ENCODE measurements at regions not wholly inside any gene's neighbourhood (a gene's known extent, or its start where the extent isn't known, plus 50 kb on each side); places are given as distances from the start of the nearest gene placed in this dataset.

DNA sequence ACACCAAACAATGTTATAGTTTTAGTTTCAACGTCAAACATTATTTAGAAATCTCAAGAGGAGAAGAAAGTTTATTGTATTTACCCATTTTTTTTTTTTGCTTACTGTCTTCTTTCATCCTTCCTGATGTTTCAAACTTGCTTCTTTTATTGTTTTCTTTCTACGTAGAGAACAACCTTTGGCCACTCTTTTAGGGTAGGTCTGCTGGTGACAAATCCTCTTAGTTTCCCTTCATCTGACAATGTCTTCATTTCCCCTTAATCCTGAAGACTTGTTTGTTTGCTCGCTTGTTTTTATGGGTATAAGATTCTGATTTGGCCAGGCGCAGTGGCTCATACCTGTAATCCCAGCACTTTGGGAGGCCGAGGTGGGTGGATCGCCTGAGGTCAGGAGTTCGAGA lies 89.1 kb downstream of the RHOU start:
- Histone ChIP-seq H3K36me3 (replicated peaks; ENCODE audit: insufficient read depth, low read length) (no peaks in the 10 kb centered on the region), H2AFZ (ENCODE audit: low read length) (no peak overlapping the region), H3K4me3 (ENCODE audit: low read length) (no peak overlapping the region), H3F3A (ENCODE audit: insufficient read depth, low read length) (no peaks in the 10 kb centered on the region), H3K79me2 (ENCODE audit: low read length) (no peaks in the 10 kb centered on the region), H4K20me1 (ENCODE audit: insufficient read depth, low read length) (no peaks in the 10 kb centered on the region), H3K27ac (ENCODE audit: low read length) (no peak overlapping the region), H3K4me2 (ENCODE audit: low read depth, low read length) (no peak overlapping the region), H3K9me2 (replicated peaks; ENCODE audit: insufficient read depth, low read length) (no peaks in the 10 kb centered on the region), H3K9ac (ENCODE audit: low read length) (no peak overlapping the region), H3K4me1 (ENCODE audit: low read length) (no peaks in the 10 kb centered on the region), H3K9me3 (replicated peaks; ENCODE audit: insufficient read depth, low read length) (no peaks in the 10 kb centered on the region), H3K27me3 (replicated peaks; ENCODE audit: insufficient read depth, low read length) (no peaks in the 10 kb centered on the region)
- TF ChIP-seq, protein P1, sequence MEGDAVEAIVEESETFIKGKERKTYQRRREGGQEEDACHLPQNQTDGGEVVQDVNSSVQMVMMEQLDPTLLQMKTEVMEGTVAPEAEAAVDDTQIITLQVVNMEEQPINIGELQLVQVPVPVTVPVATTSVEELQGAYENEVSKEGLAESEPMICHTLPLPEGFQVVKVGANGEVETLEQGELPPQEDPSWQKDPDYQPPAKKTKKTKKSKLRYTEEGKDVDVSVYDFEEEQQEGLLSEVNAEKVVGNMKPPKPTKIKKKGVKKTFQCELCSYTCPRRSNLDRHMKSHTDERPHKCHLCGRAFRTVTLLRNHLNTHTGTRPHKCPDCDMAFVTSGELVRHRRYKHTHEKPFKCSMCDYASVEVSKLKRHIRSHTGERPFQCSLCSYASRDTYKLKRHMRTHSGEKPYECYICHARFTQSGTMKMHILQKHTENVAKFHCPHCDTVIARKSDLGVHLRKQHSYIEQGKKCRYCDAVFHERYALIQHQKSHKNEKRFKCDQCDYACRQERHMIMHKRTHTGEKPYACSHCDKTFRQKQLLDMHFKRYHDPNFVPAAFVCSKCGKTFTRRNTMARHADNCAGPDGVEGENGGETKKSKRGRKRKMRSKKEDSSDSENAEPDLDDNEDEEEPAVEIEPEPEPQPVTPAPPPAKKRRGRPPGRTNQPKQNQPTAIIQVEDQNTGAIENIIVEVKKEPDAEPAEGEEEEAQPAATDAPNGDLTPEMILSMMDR (IDR thresholded peaks at IDR 0.05; ENCODE audit: low read length): no peak
- no peak for TF ChIP-seq EZH2 (optimal IDR thresholded peaks at IDR 0.05; ENCODE audit: low read depth, low read length)
- TF ChIP-seq EZH2phosphoT487 (IDR thresholded peaks at IDR 0.05; ENCODE audit: low read length): no peak
- DNase-seq: no peak

GRCh38 chr1:228825041-228825440 lies 89.8 kb downstream of the RHOU start:
- Histone ChIP-seq H3K4me3 (ENCODE audit: low read length) (no peak overlapping the region), H3K27ac (ENCODE audit: low read length) (no peak overlapping the region), H2AFZ (ENCODE audit: low read length) (no peak overlapping the region), H3K4me2 (ENCODE audit: low read depth, low read length) (no peak overlapping the region), H3K9me3 (replicated peaks; ENCODE audit: insufficient read depth, low read length) (no peaks in the 10 kb centered on the region), H3K27me3 (replicated peaks; ENCODE audit: insufficient read depth, low read length) (no peaks in the 10 kb centered on the region), H3K79me2 (ENCODE audit: low read length) (no peaks in the 10 kb centered on the region), H4K20me1 (ENCODE audit: insufficient read depth, low read length) (no peaks in the 10 kb centered on the region), H3K4me1 (ENCODE audit: low read length) (no peaks in the 10 kb centered on the region), H3K9me2 (replicated peaks; ENCODE audit: insufficient read depth, low read length) (no peaks in the 10 kb centered on the region), H3K36me3 (replicated peaks; ENCODE audit: insufficient read depth, low read length) (no peaks in the 10 kb centered on the region), H3K9ac (ENCODE audit: low read length) (no peak overlapping the region), H3F3A (ENCODE audit: insufficient read depth, low read length) (no peaks in the 10 kb centered on the region)
- DNase-seq: no peak
- TF ChIP-seq, protein P1 (IDR thresholded peaks at IDR 0.05; ENCODE audit: low read length): no peak
- no peak for TF ChIP-seq EZH2phosphoT487 (IDR thresholded peaks at IDR 0.05; ENCODE audit: low read length)

GRCh38 chr1:228825840-228826484 lies 90.7 kb downstream of the RHOU start:
- no peaks in the 10 kb centered on the region for H3K36me3 ChIP-seq (replicated peaks; ENCODE audit: insufficient read depth, low read length)
- H3K4me2 ChIP-seq (ENCODE audit: low read depth, low read length): no peak overlapping the region
- no peak overlapping the region for H3K9ac ChIP-seq (ENCODE audit: low read length)
- H4K20me1 ChIP-seq (ENCODE audit: insufficient read depth, low read length): no peaks in the 10 kb centered on the region
- no peaks in the 10 kb centered on the region for H3K79me2 ChIP-seq (ENCODE audit: low read length)
- no peak overlapping the region for H2AFZ ChIP-seq (ENCODE audit: low read length)
- H3F3A ChIP-seq (ENCODE audit: insufficient read depth, low read length): no peaks in the 10 kb centered on the region
- TF ChIP-seq, protein P1 (IDR thresholded peaks at IDR 0.05; ENCODE audit: low read length): no peak
- TF ChIP-seq EZH2 (optimal IDR thresholded peaks at IDR 0.05; ENCODE audit: low read depth, low read length) (no peak), EZH2phosphoT487 (IDR thresholded peaks at IDR 0.05; ENCODE audit: low read length) (no peak)
- no peak overlapping the region for H3K4me3 ChIP-seq (ENCODE audit: low read length)
- H3K27ac ChIP-seq (ENCODE audit: low read length): no peak overlapping the region
- H3K4me1 ChIP-seq (ENCODE audit: low read length): no peaks in the 10 kb centered on the region
- H3K9me3 ChIP-seq (replicated peaks; ENCODE audit: insufficient read depth, low read length): no peaks in the 10 kb centered on the region
- DNase-seq: no peak
- H3K27me3 ChIP-seq (replicated peaks; ENCODE audit: insufficient read depth, low read length): no peaks in the 10 kb centered on the region
- H3K9me2 ChIP-seq (replicated peaks; ENCODE audit: insufficient read depth, low read length): no peaks in the 10 kb centered on the region
